ENCODE measurements at regions not wholly inside any gene's neighbourhood (a gene's known extent, or its start where the extent isn't known, plus 50 kb on each side); places are given as distances from the start of the nearest gene placed in this dataset.

GRCh38 chr22:35203583-35203982 is 53.7 kb upstream of the HMGXB4 start:
- TF ChIP-seq CTCF (IDR thresholded peaks at IDR 0.05) (no peak), POLR2A (IDR thresholded peaks at IDR 0.05) (no peak)
